PFSK-1 (cell line): ENCODE measurements at regions not wholly inside any gene's neighbourhood (a gene's known extent, or its start where the extent isn't known, plus 50 kb on each side); places are given as distances from the start of the nearest gene placed in this dataset.

Experiments used
- POLR2AphosphoS5 ChIP-seq: IDR thresholded peaks from 2 replicates; pipeline ENCODE4 v1.6.1; 2012; ENCODE audit warnings: low read depth, mild to moderate bottlenecking, control low read depth, low read length, moderate library complexity
- REST ChIP-seq, 2 experiments: IDR thresholded peaks; 2 replicates each; pipeline versions ENCODE4 v1.6.1 to v1.8.0; 2011 to 2012; ENCODE audit warnings: low read depth in 2 of 2, low read length in 2 of 2, control low read depth in 1 of 2, inconsistent platforms in 1 of 2, mild to moderate bottlenecking in 1 of 2, moderate library complexity in 1 of 2; ENCODE audit not compliant: insufficient read depth in 1 of 2
- TAF1 ChIP-seq: IDR thresholded peaks from 2 replicates; pipeline ENCODE4 v1.6.1; 2012; ENCODE audit warnings: low read length, control low read depth, borderline replicate concordance; ENCODE audit not compliant: insufficient read depth

- TF ChIP-seq TAF1 (no peak), POLR2AphosphoS5 (no peak), REST (IDR thresholded peaks at IDR 0.05; ENCODE audit: insufficient read depth in 1 of 2, low read depth in 2 of 2, low read length in 2 of 2) (no peak)
These were observed 266.6 kb upstream of the MYT1L start for GRCh38 chr2:2597712-2598111.
